CD4-positive, alpha-beta T cell (primary cell): ENCODE measurements at regions not wholly inside any gene's neighbourhood (a gene's known extent, or its start where the extent isn't known, plus 50 kb on each side); places are given as distances from the start of the nearest gene placed in this dataset.

Source experiments
- ATAC-seq: fragments of 200-7000 bp; cut with Tn5 transposase; one replicate; pipeline ENCODE4 v1.10.0; 2022; ENCODE audit warnings: mild to moderate bottlenecking; ENCODE audit not compliant: poor library complexity
- CTCF ChIA-PET: fragments of 350-600 bp; sonication (Branson Sonifier 250); formaldehyde crosslinking; loops from one replicate; lab custom pipeline; 2021; ENCODE audit warnings: antibody characterized with exemption, inconsistent platforms; lab: Charles Lee
- POLR2A ChIA-PET: fragments of 350-600 bp; sonication (Branson Sonifier 250); formaldehyde crosslinking; loops from one replicate; lab custom pipeline; 2021; ENCODE audit warnings: antibody characterized with exemption, inconsistent platforms; lab: Charles Lee
- DNase-seq, 14 experiments: peaks; one replicate each; pipeline ENCODE4 v3.0.0-alpha.2; 2013 to 2020; ENCODE audit warnings: mixed read lengths in 2 of 14
- H3K27ac ChIP-seq, 2 donors: one replicate each; pipeline versions ENCODE4 v1.5.1 to v1.7.0; 2013; ENCODE audit warnings: low read length in 2 of 2, low read depth in 1 of 2, mild to moderate bottlenecking in 1 of 2
- H3K27me3 ChIP-seq, 2 experiments: 1 replicate in 1 of 2; 2 replicates in 1 of 2; pipeline versions ENCODE4 v1.6.1 to v1.7.0; 2013; ENCODE audit warnings: low read length in 2 of 2, control low read depth in 1 of 2, mild to moderate bottlenecking in 1 of 2, moderate library complexity in 1 of 2; ENCODE audit not compliant: insufficient read depth in 2 of 2, control insufficient read depth in 1 of 2
- H3K36me3 ChIP-seq: one replicate; pipeline ENCODE4 v1.6.1; 2013; ENCODE audit warnings: low read length, control low read depth; ENCODE audit not compliant: insufficient read depth
- H3K4me1 ChIP-seq: one replicate; pipeline ENCODE4 v1.6.1; 2013; ENCODE audit warnings: low read length, control low read depth; ENCODE audit not compliant: insufficient read depth
- H3K4me3 ChIP-seq: one replicate; pipeline ENCODE4 v1.5.1; 2013; ENCODE audit warnings: mild to moderate bottlenecking, low read length, moderate library complexity
- H3K9me3 ChIP-seq, 2 experiments: 1 replicate in 1 of 2; 2 replicates in 1 of 2; pipeline versions ENCODE4 v1.6.1 to v1.7.0; 2013; ENCODE audit warnings: low read length in 2 of 2, mild to moderate bottlenecking in 2 of 2, control low read depth in 1 of 2, moderate library complexity in 1 of 2; ENCODE audit not compliant: control insufficient read depth in 1 of 2, insufficient read depth in 1 of 2
- H3K27ac Mint-ChIP-seq: one replicate; pipeline ENCODE4 v1.8.0; 2020; ENCODE audit warnings: mixed read lengths
- H3K27me3 Mint-ChIP-seq: one replicate; pipeline ENCODE4 v1.8.0; 2021; ENCODE audit warnings: mixed read lengths
- H3K36me3 Mint-ChIP-seq: one replicate; pipeline ENCODE4 v1.8.0; 2021; ENCODE audit warnings: low read depth, mixed read lengths
- H3K4me1 Mint-ChIP-seq: one replicate; pipeline ENCODE4 v1.8.0; 2021; ENCODE audit warnings: low read depth, mixed read lengths
- H3K4me3 Mint-ChIP-seq: one replicate; pipeline ENCODE4 v1.8.0; 2020; ENCODE audit warnings: mild to moderate bottlenecking, mixed read lengths
- H3K9me3 Mint-ChIP-seq: one replicate; pipeline ENCODE4 v1.8.0; 2020; ENCODE audit warnings: mixed read lengths
- intact Hi-C, 2 experiments: fragments of 100-400 bp; cut with DNase I in 1 of 2; cut with micrococcal nuclease in 1 of 2; formaldehyde crosslinking; loops; one replicate each; pipeline versions ENCODE4 v1.15.1 to v1.9.0; 2023 to 2025; cut with DNase I, micrococcal nuclease
- TF ChIP-seq, protein P1 (sequence below): fragments of 200-600 bp; IDR thresholded peaks from one replicate; pipeline ENCODE4 v1.8.0; 2022; ENCODE audit warnings: antibody characterized with exemption, mild to moderate bottlenecking

DNA sequence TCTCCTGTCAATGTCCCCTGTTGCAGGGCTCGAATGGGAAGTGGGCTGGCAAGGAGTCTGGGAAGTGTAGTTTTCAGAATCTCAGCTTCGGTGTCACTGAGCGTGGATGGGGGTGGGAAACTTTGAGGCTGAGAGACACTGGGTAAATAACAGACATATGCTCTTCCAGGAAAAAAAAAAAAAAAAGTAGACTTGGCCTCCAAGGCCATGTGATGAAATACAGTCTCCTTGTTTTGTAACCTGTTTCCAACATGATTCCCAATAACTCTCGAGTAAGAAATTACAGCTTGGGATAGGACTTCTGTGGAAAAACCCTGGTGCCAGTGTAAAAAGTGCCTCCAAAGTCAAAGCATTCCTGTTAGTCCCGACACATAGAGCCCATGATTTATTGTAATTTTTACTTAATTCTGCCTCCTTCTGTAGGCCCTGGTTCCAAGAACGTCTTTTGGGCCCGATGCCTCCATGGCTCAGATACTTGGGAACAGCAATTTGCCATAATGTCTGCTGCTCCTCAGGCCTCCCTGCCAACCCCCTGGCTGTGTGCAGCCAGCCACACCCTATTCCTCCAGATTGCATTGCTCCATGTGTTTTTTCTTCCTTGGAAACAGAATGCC lies 119.5 kb upstream of the TNC start:
- Histone ChIP-seq H3K27ac (no peak overlapping the region), H3K4me1 (no peaks in the 10 kb centered on the region), H3K27me3 (peaks cover 0 to 2% of the 10 kb centered on the region in 2 experiments), H3K4me3 (no peak overlapping the region), H3K9me3 (no peaks in the 10 kb centered on the region), H3K36me3 (no peaks in the 10 kb centered on the region)
- ChIA-PET POLR2A (no interaction called here), CTCF (interaction anchor here (0.6 kb wide), 1 partner anchor 720 kb away, joined by 3 read pairs; no protein-coding TSS in a partner anchor)
- H3K27ac Mint-ChIP-seq = no peak overlapping the region
- peaks cover 47% of the 10 kb centered on the region for H3K27me3 Mint-ChIP-seq
- DNase-seq (no peak), ATAC-seq (no peak)
- TF ChIP-seq, protein P1, sequence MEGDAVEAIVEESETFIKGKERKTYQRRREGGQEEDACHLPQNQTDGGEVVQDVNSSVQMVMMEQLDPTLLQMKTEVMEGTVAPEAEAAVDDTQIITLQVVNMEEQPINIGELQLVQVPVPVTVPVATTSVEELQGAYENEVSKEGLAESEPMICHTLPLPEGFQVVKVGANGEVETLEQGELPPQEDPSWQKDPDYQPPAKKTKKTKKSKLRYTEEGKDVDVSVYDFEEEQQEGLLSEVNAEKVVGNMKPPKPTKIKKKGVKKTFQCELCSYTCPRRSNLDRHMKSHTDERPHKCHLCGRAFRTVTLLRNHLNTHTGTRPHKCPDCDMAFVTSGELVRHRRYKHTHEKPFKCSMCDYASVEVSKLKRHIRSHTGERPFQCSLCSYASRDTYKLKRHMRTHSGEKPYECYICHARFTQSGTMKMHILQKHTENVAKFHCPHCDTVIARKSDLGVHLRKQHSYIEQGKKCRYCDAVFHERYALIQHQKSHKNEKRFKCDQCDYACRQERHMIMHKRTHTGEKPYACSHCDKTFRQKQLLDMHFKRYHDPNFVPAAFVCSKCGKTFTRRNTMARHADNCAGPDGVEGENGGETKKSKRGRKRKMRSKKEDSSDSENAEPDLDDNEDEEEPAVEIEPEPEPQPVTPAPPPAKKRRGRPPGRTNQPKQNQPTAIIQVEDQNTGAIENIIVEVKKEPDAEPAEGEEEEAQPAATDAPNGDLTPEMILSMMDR = no peak
- H3K36me3 Mint-ChIP-seq = no peaks in the 10 kb centered on the region
- no peak overlapping the region for H3K4me3 Mint-ChIP-seq
- intact Hi-C loops = no loop called here
- no peaks in the 10 kb centered on the region for H3K9me3 Mint-ChIP-seq
- H3K4me1 Mint-ChIP-seq = no peaks in the 10 kb centered on the region

DNA sequence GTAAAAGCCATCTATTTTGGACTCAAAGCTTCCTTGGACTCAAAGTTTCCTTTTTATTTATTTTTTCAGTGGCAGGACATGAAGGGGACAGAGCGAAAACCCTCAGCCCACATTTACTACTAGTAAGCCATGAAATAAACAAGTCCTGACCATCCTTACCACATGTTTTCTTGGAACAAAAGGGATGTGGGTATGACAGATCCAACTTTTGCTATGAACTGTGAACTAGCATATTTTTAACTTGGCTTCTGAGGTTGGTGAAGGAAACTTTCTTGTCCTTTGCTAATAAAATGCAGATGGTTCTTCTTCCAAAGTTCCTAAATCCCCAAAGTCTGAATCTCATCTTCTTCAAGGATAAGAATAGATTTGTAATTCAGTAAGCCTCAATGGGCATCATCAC lies 122.7 kb upstream of the TNC start:
- TF ChIP-seq, protein P1 = no peak
- H3K27ac Mint-ChIP-seq = no peak overlapping the region
- no peaks in the 10 kb centered on the region for H3K9me3 Mint-ChIP-seq
- no peaks in the 10 kb centered on the region for H3K4me1 Mint-ChIP-seq
- intact Hi-C loops = no loop called here
- DNase-seq (no peak), ATAC-seq (no peak)
- Histone ChIP-seq H3K36me3 (no peaks in the 10 kb centered on the region), H3K4me3 (no peak overlapping the region), H3K27ac (no peak overlapping the region), H3K27me3 (peaks cover 0 to 2% of the 10 kb centered on the region in 2 experiments), H3K9me3 (no peaks in the 10 kb centered on the region), H3K4me1 (no peaks in the 10 kb centered on the region)
- CTCF ChIA-PET = no interaction called here
- H3K4me3 Mint-ChIP-seq = no peak overlapping the region
- POLR2A ChIA-PET = no interaction called here
- peaks cover 25% of the 10 kb centered on the region for H3K27me3 Mint-ChIP-seq
- H3K36me3 Mint-ChIP-seq = no peaks in the 10 kb centered on the region

DNA sequence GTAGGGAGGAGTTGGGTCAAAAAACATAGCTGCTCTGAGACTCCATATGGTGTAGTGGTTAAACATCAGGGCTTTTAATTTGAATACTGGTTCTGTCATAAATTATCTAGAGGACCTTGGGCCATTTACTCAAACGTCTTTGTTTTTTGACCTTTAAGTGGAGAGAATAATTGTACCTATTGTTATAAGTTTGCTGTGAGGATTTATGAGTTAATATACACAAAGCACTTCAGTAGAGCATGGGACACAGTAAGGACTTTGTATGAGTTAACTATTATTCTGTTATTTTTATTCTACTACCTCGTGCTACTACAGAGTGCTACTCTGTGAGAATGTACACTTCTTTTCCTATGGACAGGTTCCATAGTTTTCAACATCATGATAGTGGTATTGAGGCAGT lies 123.7 kb upstream of the TNC start:
- Histone ChIP-seq H3K9me3 (no peaks in the 10 kb centered on the region), H3K27ac (no peak overlapping the region), H3K4me1 (no peaks in the 10 kb centered on the region), H3K36me3 (no peaks in the 10 kb centered on the region), H3K27me3 (peaks cover 0 to 2% of the 10 kb centered on the region in 2 experiments), H3K4me3 (no peak overlapping the region)
- no peak overlapping the region for H3K27ac Mint-ChIP-seq
- H3K9me3 Mint-ChIP-seq = no peaks in the 10 kb centered on the region
- H3K27me3 Mint-ChIP-seq = peaks cover 16% of the 10 kb centered on the region
- DNase-seq (no peak), ATAC-seq (no peak)
- TF ChIP-seq, protein P1 = no peak
- CTCF ChIA-PET = no interaction called here
- intact Hi-C loops = no loop called here
- no peaks in the 10 kb centered on the region for H3K36me3 Mint-ChIP-seq
- POLR2A ChIA-PET = no interaction called here
- no peak overlapping the region for H3K4me3 Mint-ChIP-seq
- no peaks in the 10 kb centered on the region for H3K4me1 Mint-ChIP-seq
